K562 (cell line): ENCODE measurements at regions not wholly inside any gene's neighbourhood (a gene's known extent, or its start where the extent isn't known, plus 50 kb on each side); places are given as distances from the start of the nearest gene placed in this dataset.

Experiments
- ATAC-seq: fragments of 200-7000 bp; cut with Tn5 transposase; 3 replicates; pipeline ENCODE4 v1.9.1; 2020; ENCODE audit warnings: moderate library complexity
- BruUV-seq: library from RNA; stranded (reverse); fragments of 400-500 nt; replicated peaks from 2 replicates; lab custom pipeline; 2021; lab: Mats Ljungman, UMichigan
- CTCF ChIA-PET: fragments of 300-600 bp; formaldehyde crosslinking; extraction: SDS; loops from one replicate; lab custom pipeline; 2021; ENCODE audit warnings: low intra/inter-chr PET ratio; lab: Yijun Ruan, JAX
- POLR2A ChIA-PET: fragments of 300-600, 350-650 bp; sonication (Branson Sonifier 250); formaldehyde crosslinking; extraction: SDS; loops from one replicate; lab custom pipeline; 2021; ENCODE audit warnings: antibody characterized with exemption, inconsistent platforms; lab: Yijun Ruan, JAX
- DNase-seq, 4 experiments: peaks; one replicate each; pipeline versions ENCODE4 v3.0.0 to v3.0.0-alpha.2; 2011 to 2018; ENCODE audit warnings: low spot score in 3 of 4, mixed read lengths in 3 of 4; ENCODE audit errors: extremely low read depth in 1 of 4
- FAIRE-seq: peaks from 2 replicates; lab custom pipeline; 2011; peaks lifted over from hg19 to GRCh38; lab: Jason Lieb, UNC
- H2AFZ ChIP-seq: 2 replicates; pipeline ENCODE4 v1.6.0; 2011; ENCODE audit warnings: low read depth, low read length, control low read depth, inconsistent platforms
- H3K27ac ChIP-seq: fragments of 200-600 bp; 3 replicates; pipeline ENCODE4 v1.8.0; 2011; ENCODE audit warnings: low read depth, mild to moderate bottlenecking, control low read depth, inconsistent platforms, low read length, moderate library complexity, mixed read lengths; ENCODE audit errors: extremely low read depth
- H3K27me3 ChIP-seq, 2 experiments: fragments of 300-600 bp in 1 of 2; 2 replicates in 1 of 2; 3 replicates in 1 of 2; pipeline versions ENCODE4 v1.6.0 to v1.8.0; 2011; ENCODE audit warnings: inconsistent platforms in 2 of 2, low read length in 2 of 2, mild to moderate bottlenecking in 1 of 2, mixed read lengths in 1 of 2, moderate library complexity in 1 of 2; ENCODE audit not compliant: control insufficient read depth in 2 of 2, insufficient read depth in 2 of 2
- H3K36me3 ChIP-seq: fragments of 300-600 bp; 3 replicates; pipeline ENCODE4 v1.8.0; 2011; ENCODE audit warnings: mild to moderate bottlenecking, low read length, inconsistent platforms; ENCODE audit not compliant: control insufficient read depth, insufficient read depth
- H3K4me1 ChIP-seq, 2 experiments: fragments of 200-600 bp in 1 of 2; replicated peaks in 1 of 2; 2 replicates in 1 of 2; 3 replicates in 1 of 2; pipeline versions ENCODE4 v1.5.1 to v1.8.0; 2011; ENCODE audit warnings: inconsistent platforms in 2 of 2, low read length in 2 of 2, mild to moderate bottlenecking in 1 of 2, mixed read lengths in 1 of 2, moderate library complexity in 1 of 2; ENCODE audit not compliant: control insufficient read depth in 2 of 2, insufficient read depth in 2 of 2
- H3K4me2 ChIP-seq: 2 replicates; pipeline ENCODE4 v1.6.1; 2011; ENCODE audit warnings: low read length, control low read depth, inconsistent platforms, mixed read lengths; ENCODE audit not compliant: insufficient read depth
- H3K4me3 ChIP-seq: fragments of 200-600 bp; sonication (generic), shearing (Covaris generic); 2 replicates; pipeline ENCODE4 v1.5.1; 2016; ENCODE audit warnings: control low read depth, inconsistent platforms
- H3K79me2 ChIP-seq: fragments of 200-600 bp; 3 replicates; pipeline ENCODE4 v1.8.0; 2011; ENCODE audit warnings: low read length, inconsistent platforms; ENCODE audit not compliant: control insufficient read depth, insufficient read depth
- H3K9ac ChIP-seq, 2 experiments: 2 replicates each; pipeline versions ENCODE4 v1.6.0 to v1.6.1; 2011; ENCODE audit warnings: low read depth in 2 of 2, low read length in 2 of 2, control low read depth in 1 of 2, inconsistent platforms in 1 of 2, mild to moderate bottlenecking in 1 of 2, mixed read lengths in 1 of 2; ENCODE audit not compliant: insufficient read depth in 1 of 2
- H3K9me1 ChIP-seq: one replicate; pipeline ENCODE4 v1.6.0; 2011; ENCODE audit warnings: inconsistent platforms, mild to moderate bottlenecking, low read length, moderate library complexity; ENCODE audit not compliant: control insufficient read depth, insufficient read depth
- H3K9me3 ChIP-seq: replicated peaks from 2 replicates; pipeline ENCODE4 v1.5.1; 2011; ENCODE audit warnings: low read depth, low read length, inconsistent platforms; ENCODE audit not compliant: control insufficient read depth, insufficient read depth
- H4K20me1 ChIP-seq: replicated peaks from 2 replicates; pipeline ENCODE4 v1.6.1; 2011; ENCODE audit warnings: low read length, inconsistent platforms, mixed read lengths; ENCODE audit not compliant: control insufficient read depth, insufficient read depth
- ARID2 ChIP-seq: fragments of 450-650 bp; IDR thresholded peaks from 2 replicates; pipeline ENCODE4 v1.6.1; 2017; ENCODE audit warnings: antibody characterized with exemption, mild to moderate bottlenecking
- FOXO4 ChIP-seq: fragments of 450-650 bp; formaldehyde crosslinking; IDR thresholded peaks from 2 replicates; pipeline ENCODE4 v1.4.0; 2020; ENCODE audit warnings: mild to moderate bottlenecking, moderate library complexity
- HNRNPH1 ChIP-seq: fragments of 200-400 bp; formaldehyde crosslinking; optimal IDR thresholded peaks from 2 replicates; pipeline ENCODE3; 2017; ENCODE audit warnings: low read depth, mild to moderate bottlenecking, low read length, moderate library complexity
- NFXL1 ChIP-seq: fragments of 450-650 bp; formaldehyde crosslinking; IDR thresholded peaks from 2 replicates; pipeline ENCODE4 v1.4.0; 2021; ENCODE audit warnings: mild to moderate bottlenecking
- PTTG1 ChIP-seq: fragments of 450-650 bp; IDR thresholded peaks from 2 replicates; pipeline ENCODE4 v1.6.1; 2016; ENCODE audit warnings: low read depth, mild to moderate bottlenecking, missing genetic modification characterization, missing compliant biosample characterization
- REST ChIP-seq, 2 experiments: fragments of 450-650 bp; formaldehyde crosslinking in 1 of 2; IDR thresholded peaks; 2 replicates each; pipeline versions ENCODE4 v1.4.0 to v1.6.1; 2014 to 2020; ENCODE audit warnings: mild to moderate bottlenecking in 2 of 2, borderline replicate concordance in 1 of 2, low read depth in 1 of 2
- RFX1 ChIP-seq: fragments of 450-650 bp; IDR thresholded peaks from 2 replicates; pipeline ENCODE4 v1.6.1; 2016; ENCODE audit warnings: mild to moderate bottlenecking, moderate library complexity
- ZBTB8A ChIP-seq: fragments of 450-650 bp; IDR thresholded peaks from 2 replicates; pipeline ENCODE4 v1.6.1; 2018; ENCODE audit warnings: mild to moderate bottlenecking, moderate library complexity; ENCODE audit not compliant: partially characterized antibody
- WGBS: fragments of 100-300 bp; shearing (Covaris generic); methylation state at CpG from one replicate; pipeline ENCODE4 v1.1.6; 2016; ENCODE audit warnings: low coverage, mixed read lengths; ENCODE audit not compliant: insufficient coverage; ENCODE audit errors: missing lambda C conversion rate; 5-methylcytosine and 5-hydroxymethylcytosine counted together
- in situ Hi-C: fragments of 300-500 bp; cut with MboI; formaldehyde crosslinking; loops from 4 replicates; pipeline ENCODE4 v1.15.0; 2018; ENCODE audit warnings: inconsistent platforms, mixed read lengths
- intact Hi-C: fragments of 100-400 bp; cut with micrococcal nuclease; formaldehyde crosslinking; loops from 2 replicates; pipeline ENCODE4 v1.14.2; 2022
- TF ChIP-seq, protein P1 (sequence below): fragments of 250-450 bp; sonication (Bioruptor Pico); IDR thresholded peaks from 2 replicates; pipeline ENCODE4 v1.5.0; 2021
- TF ChIP-seq, protein P2 (sequence below): IDR thresholded peaks from 2 replicates; pipeline ENCODE4 v1.6.1; 2014; ENCODE audit warnings: antibody characterized with exemption

DNA sequence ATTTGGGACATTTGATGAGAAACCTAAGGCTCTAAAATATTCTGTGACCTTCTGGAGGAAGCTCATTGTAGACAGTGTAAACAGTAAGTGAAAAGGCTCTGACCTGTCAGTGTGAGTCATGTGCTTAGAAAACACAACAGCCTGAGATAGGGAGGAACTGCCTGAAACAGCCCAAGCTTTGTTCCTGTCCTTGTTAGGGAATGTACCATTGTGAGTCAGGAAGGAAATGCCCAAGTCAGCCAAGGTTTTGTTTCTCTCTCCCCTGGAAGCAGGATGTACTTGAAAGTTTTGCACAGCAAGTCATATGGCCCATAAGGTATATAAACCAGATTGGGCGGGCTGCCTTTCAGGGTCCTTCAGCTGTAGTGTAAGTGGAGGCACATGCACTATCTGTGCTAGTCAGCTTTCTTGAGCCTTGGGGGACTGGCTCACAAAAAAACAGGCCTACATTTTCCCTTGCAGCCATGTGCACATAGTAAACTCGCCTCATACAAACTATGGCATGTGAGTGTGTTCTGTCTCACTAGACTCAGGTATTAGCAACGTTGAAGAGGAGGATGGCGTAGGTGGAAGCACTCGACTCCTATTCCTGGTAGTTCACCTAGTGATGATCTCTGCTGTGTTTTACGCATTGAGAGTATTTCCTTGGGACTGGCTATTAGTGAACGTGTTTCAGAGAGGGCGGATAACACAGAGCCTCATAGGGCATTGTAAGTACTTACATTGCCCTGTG, 141.2 kb upstream of the KLHL1 start:
- ChIA-PET POLR2A (no interaction called here), CTCF (no interaction called here)
- no peak overlapping the region for H2AFZ ChIP-seq
- H3K9me3 ChIP-seq: no peaks in the 10 kb centered on the region
- intact Hi-C loops (no loop called here), in situ Hi-C loops (no loop called here)
- H3K9ac ChIP-seq: no peak overlapping the region
- H3K27ac ChIP-seq: no peak overlapping the region
- ATAC-seq: no peak
- no peaks in the 10 kb centered on the region for H3K79me2 ChIP-seq
- 0% methylated on average over 8 of the region's 8 CpGs for WGBS
- no peaks in the 10 kb centered on the region for H3K9me1 ChIP-seq
- no peak for FAIRE-seq
- no TSS peak for BruUV-seq
- DNase-seq: no peak
- H3K4me1 ChIP-seq: no peaks in the 10 kb centered on the region
- H3K4me3 ChIP-seq: no peak overlapping the region
- H3K27me3 ChIP-seq: no peaks in the 10 kb centered on the region
- H3K36me3 ChIP-seq: no peaks in the 10 kb centered on the region
- no peaks in the 10 kb centered on the region for H4K20me1 ChIP-seq
- no peak overlapping the region for H3K4me2 ChIP-seq
- TF ChIP-seq ARID2 (no peak), FOXO4 (no peak), HNRNPH1 (no peak), ZBTB8A (no peak), REST (IDR thresholded peaks at IDR 0.05; ENCODE audit: borderline replicate concordance) (no peak), REST (CRISPR knock-in tag; IDR thresholded peaks at IDR 0.05; ENCODE audit: low read depth) (no peak), PTTG1 (tag) (no peak), RFX1 (no peak), NFXL1 (CRISPR knock-in tag) (no peak)
- TF ChIP-seq, protein P1, sequence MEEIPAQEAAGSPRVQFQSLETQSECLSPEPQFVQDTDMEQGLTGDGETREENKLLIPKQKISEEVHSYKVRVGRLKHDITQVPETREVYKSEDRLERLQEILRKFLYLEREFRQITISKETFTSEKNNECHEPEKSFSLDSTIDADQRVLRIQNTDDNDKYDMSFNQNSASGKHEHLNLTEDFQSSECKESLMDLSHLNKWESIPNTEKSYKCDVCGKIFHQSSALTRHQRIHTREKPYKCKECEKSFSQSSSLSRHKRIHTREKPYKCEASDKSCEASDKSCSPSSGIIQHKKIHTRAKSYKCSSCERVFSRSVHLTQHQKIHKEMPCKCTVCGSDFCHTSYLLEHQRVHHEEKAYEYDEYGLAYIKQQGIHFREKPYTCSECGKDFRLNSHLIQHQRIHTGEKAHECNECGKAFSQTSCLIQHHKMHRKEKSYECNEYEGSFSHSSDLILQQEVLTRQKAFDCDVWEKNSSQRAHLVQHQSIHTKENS: no peak
- TF ChIP-seq, protein P2, sequence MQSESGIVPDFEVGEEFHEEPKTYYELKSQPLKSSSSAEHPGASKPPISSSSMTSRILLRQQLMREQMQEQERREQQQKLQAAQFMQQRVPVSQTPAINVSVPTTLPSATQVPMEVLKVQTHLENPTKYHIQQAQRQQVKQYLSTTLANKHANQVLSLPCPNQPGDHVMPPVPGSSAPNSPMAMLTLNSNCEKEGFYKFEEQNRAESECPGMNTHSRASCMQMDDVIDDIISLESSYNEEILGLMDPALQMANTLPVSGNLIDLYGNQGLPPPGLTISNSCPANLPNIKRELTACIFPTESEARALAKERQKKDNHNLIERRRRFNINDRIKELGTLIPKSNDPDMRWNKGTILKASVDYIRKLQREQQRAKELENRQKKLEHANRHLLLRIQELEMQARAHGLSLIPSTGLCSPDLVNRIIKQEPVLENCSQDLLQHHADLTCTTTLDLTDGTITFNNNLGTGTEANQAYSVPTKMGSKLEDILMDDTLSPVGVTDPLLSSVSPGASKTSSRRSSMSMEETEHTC: no peak
